GM21447 (cell line): ENCODE measurements at regions not wholly inside any gene's neighbourhood (a gene's known extent, or its start where the extent isn't known, plus 50 kb on each side); places are given as distances from the start of the nearest gene placed in this dataset.

ENCODE experiments used
- ATAC-seq: cut with Tn5 transposase; IDR thresholded peaks from one replicate; pipeline ENCODE4 v1.9.1; 2021; ENCODE audit not compliant: unreplicated experiment

DNA sequence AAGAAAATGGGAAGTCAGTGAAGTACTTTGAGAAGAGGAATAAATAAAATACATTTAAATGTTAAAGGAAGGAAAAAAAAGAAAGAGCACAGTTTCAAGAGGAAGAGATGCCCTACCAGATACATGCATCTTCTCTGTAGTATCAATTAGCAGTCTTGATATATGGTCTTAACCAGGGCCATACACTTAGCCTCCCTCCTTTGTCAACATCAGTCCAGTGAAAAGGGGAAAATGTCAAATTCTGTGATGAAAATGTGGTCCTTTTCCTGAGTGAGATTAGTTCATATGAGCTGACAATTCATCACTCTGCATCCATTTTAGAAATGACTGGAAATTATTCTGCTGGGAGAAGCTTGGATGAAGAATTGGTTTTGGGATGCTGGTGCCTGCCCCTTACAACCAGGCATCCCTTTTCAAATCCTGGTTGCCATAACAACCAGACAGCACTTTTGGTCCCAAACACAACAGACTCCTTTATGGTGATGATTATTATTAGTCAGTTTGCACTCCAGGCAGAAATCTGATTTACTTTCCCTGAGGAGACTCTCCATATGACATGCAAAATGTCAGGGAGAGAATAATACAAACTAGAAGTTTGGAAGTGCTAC, 933.6 kb upstream of the CDH8 start:
- ATAC-seq, result no peak

DNA sequence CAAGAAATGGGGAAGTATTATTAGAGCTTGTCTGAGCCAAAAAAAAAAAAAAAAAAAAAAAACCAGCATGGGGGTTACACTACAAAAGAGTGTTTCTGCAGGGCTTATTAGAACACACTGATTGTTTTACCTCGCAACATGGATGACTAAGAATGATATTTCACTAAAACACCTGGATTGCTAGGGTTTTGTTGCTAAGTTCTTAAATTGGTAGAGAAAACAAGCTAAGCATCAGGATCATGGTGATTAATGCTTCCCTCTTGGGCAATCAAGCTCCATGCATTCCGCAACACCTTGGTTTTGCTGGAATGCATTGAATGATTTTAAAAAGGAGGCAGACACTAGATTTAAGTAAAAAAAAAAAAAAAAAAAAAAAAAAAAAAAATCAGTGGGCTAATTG, 931.4 kb upstream of the CDH8 start:
- ATAC-seq, result no peak

- no peak for ATAC-seq
Observed at GRCh38 chr16:62967163-62967562, 930.9 kb upstream of the CDH8 start.

GRCh38 chr16:62966626-62967025, 930.4 kb upstream of the CDH8 start:
- ATAC-seq, result no peak

DNA sequence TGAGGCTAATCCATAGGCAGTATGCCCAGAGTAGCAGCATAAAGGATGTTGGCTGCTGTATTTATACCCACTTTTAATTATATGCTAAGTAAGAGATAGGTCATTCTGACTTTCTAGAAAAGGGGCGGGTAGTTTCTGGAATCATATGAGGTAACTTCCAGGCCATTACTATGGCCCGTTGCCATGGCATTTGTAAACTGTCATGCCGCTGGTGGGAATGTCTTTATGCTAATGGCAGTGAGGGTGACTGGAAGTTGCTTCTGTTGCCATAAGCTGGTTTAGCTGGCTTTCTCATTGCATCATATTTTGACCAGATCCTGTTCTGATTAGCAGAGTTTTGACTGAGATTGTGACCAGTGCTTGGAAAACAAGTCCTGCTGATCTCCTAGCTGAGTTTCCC, 929.6 kb upstream of the CDH8 start:
- ATAC-seq, result no peak

- no peak for ATAC-seq
Observed at GRCh38 chr16:62963846-62964245, 927.6 kb upstream of the CDH8 start.

DNA sequence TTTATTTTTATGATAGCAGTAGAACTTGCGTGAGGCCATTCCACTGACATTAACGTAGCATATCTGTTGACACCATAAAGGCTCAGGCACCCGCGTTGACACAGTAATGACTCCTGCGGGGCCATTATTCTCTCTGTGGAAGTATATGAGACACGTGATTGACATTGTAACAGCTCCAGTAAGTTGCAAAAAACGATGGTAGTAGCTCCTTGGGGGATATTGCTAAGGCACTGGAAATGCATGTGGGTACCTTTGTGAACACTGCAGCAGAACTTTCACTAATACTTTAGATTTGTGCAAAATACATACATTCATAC, 918.8 kb upstream of the CDH8 start:
- ATAC-seq, result no peak

GRCh38 chr16:62954144-62955032, 918.1 kb upstream of the CDH8 start:
- ATAC-seq, result no peak

DNA sequence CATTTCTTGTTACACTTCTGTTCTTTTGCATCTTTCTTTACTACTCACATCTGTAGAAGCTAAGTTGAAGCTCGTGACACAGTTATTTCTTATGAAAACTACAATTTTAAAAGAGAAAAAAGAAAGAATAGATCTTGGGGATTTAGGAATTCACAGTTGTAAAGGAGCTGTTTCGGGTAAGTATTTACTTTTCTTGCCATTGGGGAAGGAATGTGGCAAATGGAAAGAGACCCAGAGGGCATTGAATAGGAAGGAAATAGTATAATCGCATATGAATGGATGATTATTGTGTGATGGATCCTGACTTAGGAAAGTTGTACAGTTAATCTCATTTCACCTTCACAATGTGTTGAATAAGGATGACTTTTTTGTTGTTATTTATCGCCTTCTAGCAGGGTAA, 914.1 kb upstream of the CDH8 start:
- ATAC-seq, result no peak

DNA sequence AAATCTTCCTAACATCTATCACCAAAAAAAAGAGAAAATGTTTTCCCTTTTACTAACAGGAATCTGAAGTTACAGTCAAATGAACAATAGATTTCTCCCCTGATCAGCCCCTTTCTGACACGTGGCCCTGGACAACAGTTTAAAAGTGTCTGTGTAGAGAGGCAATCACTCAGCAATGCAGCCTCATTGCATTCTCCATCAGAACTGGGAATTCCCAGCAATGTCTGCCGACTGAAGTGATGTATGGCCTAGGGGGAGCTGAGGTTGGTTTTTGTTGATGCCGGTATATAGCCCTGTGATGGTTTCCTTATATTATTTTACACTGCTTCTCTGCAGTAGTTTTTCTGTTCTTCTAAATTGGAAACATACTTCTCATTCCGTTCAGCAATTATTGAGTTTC, 904.3 kb upstream of the CDH8 start:
- ATAC-seq, result no peak

- no peak for ATAC-seq
Observed at GRCh38 chr16:62939687-62940086, 903.4 kb upstream of the CDH8 start.

DNA sequence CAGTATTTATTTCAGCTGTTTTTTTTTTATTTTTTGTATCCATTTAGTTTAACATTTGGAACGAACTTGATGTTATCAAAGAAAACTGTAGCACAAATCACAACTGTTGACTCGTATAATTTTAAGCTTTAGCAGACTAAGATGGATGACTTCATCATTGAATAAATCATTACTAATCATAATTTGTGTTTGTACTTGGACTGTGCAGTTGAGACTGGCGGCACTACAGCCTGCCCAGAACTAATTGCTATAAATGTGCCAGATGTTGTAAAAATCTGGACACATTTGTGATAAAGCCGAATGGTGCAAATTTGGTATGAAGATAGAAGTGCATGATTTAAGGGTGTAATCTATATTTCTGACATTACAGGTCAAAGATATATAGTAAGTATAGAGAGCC, 897.7 kb upstream of the CDH8 start:
- no peak for ATAC-seq

GRCh38 chr16:62929593-62929992, 893.4 kb upstream of the CDH8 start:
- ATAC-seq, result no peak

DNA sequence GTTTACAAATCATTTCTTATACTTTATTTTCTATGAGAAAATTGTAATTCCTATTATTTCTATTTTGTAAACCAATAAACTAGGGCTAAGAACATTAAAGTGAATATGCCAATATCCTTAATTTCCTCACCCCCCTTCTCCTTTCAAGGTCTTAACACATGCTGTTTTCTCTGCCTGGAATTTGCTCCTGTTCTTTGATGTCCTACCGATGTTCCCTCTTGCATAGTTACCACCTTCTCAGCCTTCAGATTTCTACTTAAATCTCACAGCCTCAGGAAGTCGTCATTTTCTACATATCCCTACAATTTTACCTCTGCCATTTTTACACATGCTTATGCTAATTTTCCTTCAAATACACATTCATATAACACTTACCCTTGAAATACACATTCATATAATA, 890.9 kb upstream of the CDH8 start:
- ATAC-seq, result no peak

DNA sequence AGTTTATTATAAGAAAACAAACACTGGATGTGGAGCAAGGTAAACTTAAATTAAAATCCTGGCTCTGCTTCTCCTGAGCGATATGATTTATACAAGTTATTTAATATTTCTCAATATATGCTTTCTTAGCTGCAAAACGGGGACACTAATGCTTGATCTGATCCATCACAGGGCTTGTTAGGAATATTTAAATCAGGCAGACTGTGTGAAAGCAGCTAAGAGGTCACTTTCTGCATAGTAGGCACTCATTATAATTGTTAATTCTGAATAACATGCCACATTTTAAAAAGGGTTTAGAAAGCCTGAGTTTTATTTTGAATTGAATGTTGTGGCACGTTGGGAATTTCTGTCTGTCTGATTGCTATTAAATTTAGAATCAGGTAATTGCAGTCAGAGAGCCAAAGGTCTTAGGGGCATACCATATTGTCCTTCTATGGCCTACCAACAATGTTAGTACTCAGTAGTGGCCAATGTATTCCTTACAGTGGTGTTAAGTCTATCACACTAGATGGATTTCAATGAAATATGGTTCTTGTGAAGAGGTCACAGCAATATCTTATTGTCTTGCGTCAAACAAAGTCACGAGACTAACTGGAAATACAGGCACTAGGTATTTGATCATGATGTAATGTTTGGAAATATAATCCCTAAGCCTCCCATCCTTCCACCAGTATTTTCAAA, 890.0 kb upstream of the CDH8 start:
- ATAC-seq, result no peak

DNA sequence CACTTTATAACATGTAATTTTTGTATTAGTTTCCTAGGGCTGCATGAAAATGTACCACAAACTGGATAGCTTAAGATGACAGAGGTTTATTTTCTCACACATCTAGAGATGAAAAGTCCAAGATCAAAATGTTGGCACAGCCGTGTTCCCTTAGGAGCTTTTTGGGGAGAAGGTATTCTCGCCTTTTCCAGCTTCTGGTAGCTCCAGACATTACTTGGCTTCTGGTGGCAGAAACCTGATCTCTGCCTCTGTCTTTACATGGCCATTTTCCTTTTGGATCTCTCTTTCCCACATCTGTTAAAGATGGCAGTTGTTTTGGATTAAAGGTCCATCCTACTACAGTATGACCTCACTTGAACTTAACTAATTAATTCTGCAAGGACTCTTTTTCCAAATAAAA, 885.7 kb upstream of the CDH8 start:
- no peak for ATAC-seq

DNA sequence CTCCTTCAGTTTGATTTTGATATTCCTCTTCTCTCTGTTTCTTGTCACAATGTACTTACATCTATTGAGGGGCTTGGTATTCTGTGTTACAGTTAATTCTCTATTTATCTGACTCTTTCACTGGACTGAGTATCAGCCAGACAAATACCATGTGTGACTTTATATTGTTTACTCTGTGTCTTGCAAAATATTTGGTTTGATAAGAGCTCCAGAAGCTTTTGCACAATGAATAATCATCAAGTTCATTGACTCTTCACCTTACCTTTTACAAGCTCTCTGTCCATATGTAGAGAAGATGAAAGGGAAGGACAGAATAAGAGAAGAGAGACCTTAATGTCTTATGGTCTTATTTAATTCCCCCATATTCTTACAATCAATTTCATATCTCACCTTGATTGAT, 877.7 kb upstream of the CDH8 start:
- no peak for ATAC-seq

DNA sequence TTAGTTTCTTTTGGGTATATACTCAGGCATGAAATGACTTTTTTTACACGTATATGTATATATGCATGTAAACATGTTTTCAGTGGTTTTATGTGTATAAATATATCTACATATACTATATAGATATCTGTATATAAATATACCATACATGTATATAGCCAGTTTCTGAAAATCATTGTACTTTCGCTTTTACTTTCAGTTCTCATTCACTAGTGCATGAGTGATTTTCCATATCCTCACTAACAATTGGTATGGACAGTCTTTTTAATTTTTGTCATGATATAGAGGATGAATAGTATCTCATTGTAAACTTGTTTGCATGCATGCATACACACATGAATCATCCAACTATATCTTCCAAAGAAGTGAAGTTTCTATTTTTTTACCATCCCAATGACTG, 877.1 kb upstream of the CDH8 start:
- no peak for ATAC-seq

DNA sequence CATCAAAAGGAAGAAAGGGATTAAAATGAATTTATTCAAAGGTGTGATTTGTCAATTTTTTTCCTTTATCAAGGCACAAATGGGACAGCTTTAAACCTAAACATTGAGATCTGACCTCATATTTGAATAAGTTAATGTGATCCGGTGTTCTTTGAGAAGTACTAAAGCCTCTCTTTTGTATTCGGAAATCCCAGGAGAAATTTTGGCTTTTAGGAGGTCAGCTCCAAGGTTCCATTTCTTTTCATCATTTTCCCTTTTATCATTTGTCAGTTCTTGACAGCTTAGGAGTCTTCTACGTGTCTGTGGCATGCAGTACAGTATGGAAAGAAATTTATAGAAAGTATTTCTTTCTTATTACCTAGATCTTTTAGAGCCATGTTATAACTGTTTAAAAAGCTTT, 873.4 kb upstream of the CDH8 start:
- ATAC-seq, result no peak

DNA sequence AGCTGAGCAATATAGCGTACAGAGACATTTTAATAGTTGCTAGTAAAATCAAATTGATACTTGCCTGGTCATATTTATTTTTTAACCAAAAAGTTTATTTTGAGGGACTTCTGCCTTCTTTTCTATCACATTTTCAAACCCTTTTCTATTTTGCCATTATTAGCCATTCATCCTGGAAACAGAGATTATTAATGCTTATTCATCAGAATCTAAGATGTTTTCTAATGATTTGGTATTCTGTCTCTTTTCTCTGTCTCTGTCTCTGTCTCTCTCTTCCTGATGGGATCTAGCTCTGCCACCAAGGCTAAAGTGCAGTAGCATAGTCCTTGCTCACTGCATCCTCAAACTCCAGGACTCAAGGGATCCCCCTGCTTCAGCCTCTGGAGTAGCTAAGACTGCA, 871.3 kb upstream of the CDH8 start:
- ATAC-seq, result no peak

- no peak for ATAC-seq
Observed at GRCh38 chr16:62903961-62904502, 867.8 kb upstream of the CDH8 start.

- no peak for ATAC-seq
Observed at GRCh38 chr16:62899737-62900136, 863.5 kb upstream of the CDH8 start.
